Panc1 (cell line): ENCODE measurements at regions not wholly inside any gene's neighbourhood (a gene's known extent, or its start where the extent isn't known, plus 50 kb on each side); places are given as distances from the start of the nearest gene placed in this dataset.

Experiments
- POLR2AphosphoS5 ChIP-seq: IDR thresholded peaks from 2 replicates; pipeline ENCODE4 v1.6.1; 2012; ENCODE audit warnings: mild to moderate bottlenecking, low read depth, low read length, moderate library complexity
- SIN3A ChIP-seq: IDR thresholded peaks from 2 replicates; pipeline ENCODE4 v1.6.1; 2012; ENCODE audit warnings: low read depth, mild to moderate bottlenecking, low read length, moderate library complexity, borderline replicate concordance; ENCODE audit not compliant: insufficient read depth
- TF ChIP-seq, protein P1 (sequence below): fragments of 450-650 bp; IDR thresholded peaks from 2 replicates; pipeline ENCODE4 v1.5.1; 2017; ENCODE audit warnings: mild to moderate bottlenecking
- TF ChIP-seq, protein P2 (sequence below), 2 experiments: IDR thresholded peaks; 2 replicates each; pipeline ENCODE4 v1.6.1; 2011 to 2012; ENCODE audit warnings: low read depth in 2 of 2, control low read depth in 1 of 2, low read length in 1 of 2, mild to moderate bottlenecking in 1 of 2, moderate library complexity in 1 of 2; ENCODE audit not compliant: insufficient read depth in 1 of 2

GRCh38 chr3:144151983-144152382 is 180.4 kb downstream of the DIPK2A start:
- TF ChIP-seq, protein P1, sequence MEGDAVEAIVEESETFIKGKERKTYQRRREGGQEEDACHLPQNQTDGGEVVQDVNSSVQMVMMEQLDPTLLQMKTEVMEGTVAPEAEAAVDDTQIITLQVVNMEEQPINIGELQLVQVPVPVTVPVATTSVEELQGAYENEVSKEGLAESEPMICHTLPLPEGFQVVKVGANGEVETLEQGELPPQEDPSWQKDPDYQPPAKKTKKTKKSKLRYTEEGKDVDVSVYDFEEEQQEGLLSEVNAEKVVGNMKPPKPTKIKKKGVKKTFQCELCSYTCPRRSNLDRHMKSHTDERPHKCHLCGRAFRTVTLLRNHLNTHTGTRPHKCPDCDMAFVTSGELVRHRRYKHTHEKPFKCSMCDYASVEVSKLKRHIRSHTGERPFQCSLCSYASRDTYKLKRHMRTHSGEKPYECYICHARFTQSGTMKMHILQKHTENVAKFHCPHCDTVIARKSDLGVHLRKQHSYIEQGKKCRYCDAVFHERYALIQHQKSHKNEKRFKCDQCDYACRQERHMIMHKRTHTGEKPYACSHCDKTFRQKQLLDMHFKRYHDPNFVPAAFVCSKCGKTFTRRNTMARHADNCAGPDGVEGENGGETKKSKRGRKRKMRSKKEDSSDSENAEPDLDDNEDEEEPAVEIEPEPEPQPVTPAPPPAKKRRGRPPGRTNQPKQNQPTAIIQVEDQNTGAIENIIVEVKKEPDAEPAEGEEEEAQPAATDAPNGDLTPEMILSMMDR, result no peak
- TF ChIP-seq, protein P2, sequence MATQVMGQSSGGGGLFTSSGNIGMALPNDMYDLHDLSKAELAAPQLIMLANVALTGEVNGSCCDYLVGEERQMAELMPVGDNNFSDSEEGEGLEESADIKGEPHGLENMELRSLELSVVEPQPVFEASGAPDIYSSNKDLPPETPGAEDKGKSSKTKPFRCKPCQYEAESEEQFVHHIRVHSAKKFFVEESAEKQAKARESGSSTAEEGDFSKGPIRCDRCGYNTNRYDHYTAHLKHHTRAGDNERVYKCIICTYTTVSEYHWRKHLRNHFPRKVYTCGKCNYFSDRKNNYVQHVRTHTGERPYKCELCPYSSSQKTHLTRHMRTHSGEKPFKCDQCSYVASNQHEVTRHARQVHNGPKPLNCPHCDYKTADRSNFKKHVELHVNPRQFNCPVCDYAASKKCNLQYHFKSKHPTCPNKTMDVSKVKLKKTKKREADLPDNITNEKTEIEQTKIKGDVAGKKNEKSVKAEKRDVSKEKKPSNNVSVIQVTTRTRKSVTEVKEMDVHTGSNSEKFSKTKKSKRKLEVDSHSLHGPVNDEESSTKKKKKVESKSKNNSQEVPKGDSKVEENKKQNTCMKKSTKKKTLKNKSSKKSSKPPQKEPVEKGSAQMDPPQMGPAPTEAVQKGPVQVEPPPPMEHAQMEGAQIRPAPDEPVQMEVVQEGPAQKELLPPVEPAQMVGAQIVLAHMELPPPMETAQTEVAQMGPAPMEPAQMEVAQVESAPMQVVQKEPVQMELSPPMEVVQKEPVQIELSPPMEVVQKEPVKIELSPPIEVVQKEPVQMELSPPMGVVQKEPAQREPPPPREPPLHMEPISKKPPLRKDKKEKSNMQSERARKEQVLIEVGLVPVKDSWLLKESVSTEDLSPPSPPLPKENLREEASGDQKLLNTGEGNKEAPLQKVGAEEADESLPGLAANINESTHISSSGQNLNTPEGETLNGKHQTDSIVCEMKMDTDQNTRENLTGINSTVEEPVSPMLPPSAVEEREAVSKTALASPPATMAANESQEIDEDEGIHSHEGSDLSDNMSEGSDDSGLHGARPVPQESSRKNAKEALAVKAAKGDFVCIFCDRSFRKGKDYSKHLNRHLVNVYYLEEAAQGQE (IDR thresholded peaks at IDR 0.05; ENCODE audit: insufficient read depth in 1 of 2, low read depth in 2 of 2, low read length in 1 of 2), result no peak
- TF ChIP-seq POLR2AphosphoS5 (no peak), SIN3A (no peak)
